NB4 (cell line): ENCODE measurements at regions not wholly inside any gene's neighbourhood (a gene's known extent, or its start where the extent isn't known, plus 50 kb on each side); places are given as distances from the start of the nearest gene placed in this dataset.

ENCODE experiments used
- DNase-seq: peaks from one replicate; pipeline ENCODE4 v3.0.0; 2010; ENCODE audit warnings: low read depth
- H3K4me3 ChIP-seq: one replicate; pipeline ENCODE4 v1.5.1; 2011; ENCODE audit warnings: mild to moderate bottlenecking, low read depth, low read length, moderate library complexity
- CTCF ChIP-seq: IDR thresholded peaks from one replicate; pipeline ENCODE4 v1.5.1; 2012; ENCODE audit warnings: low read depth, low read length
- MAX ChIP-seq: IDR thresholded peaks from 2 replicates; pipeline ENCODE4 v1.6.1; 2011; ENCODE audit warnings: low read depth, low read length
- MYC ChIP-seq: IDR thresholded peaks from 2 replicates; pipeline ENCODE4 v1.6.1; 2011; ENCODE audit warnings: low read depth, low read length
- POLR2A ChIP-seq: IDR thresholded peaks from 2 replicates; pipeline ENCODE4 v1.6.1; 2011; ENCODE audit warnings: mild to moderate bottlenecking; ENCODE audit not compliant: insufficient read length; ENCODE audit errors: extremely low read depth

- no peak for DNase-seq
- no peak overlapping the region for H3K4me3 ChIP-seq
- TF ChIP-seq CTCF (no peak), MAX (no peak), POLR2A (no peak), MYC (no peak)
Observed at GRCh38 chr10:58980826-58981415, 195.5 kb upstream of the PHYHIPL start.

- no peak for DNase-seq
- TF ChIP-seq CTCF (no peak), MAX (no peak)
- H3K4me3 ChIP-seq = no peak overlapping the region
Observed at GRCh38 chr10:58981846-58982245, 194.6 kb upstream of the PHYHIPL start.

GRCh38 chr10:58982470-58983239, 193.8 kb upstream of the PHYHIPL start:
- H3K4me3 ChIP-seq = no peak overlapping the region
- TF ChIP-seq CTCF = no peak
- TF ChIP-seq MAX = no peak
- no peak for TF ChIP-seq POLR2A
- TF ChIP-seq MYC = no peak
- DNase-seq = no peak

GRCh38 chr10:58985216-58985615, 191.2 kb upstream of the PHYHIPL start:
- no peak for DNase-seq
- no peak for TF ChIP-seq MYC
- TF ChIP-seq POLR2A = no peak
- TF ChIP-seq MAX = no peak
- TF ChIP-seq CTCF = no peak
- no peak overlapping the region for H3K4me3 ChIP-seq

- no peak for TF ChIP-seq POLR2A
- TF ChIP-seq MAX = no peak
- TF ChIP-seq MYC = no peak
- TF ChIP-seq CTCF = no peak
- no peak overlapping the region for H3K4me3 ChIP-seq
- DNase-seq = no peak
Observed at GRCh38 chr10:58989486-58990039, 186.9 kb upstream of the PHYHIPL start.
